ENCODE measurements at regions not wholly inside any gene's neighbourhood (a gene's known extent, or its start where the extent isn't known, plus 50 kb on each side); places are given as distances from the start of the nearest gene placed in this dataset.
"Not testable (repeated sequence)": the region's sequence is repeated elsewhere in the genome, so short reads cannot be mapped to it uniquely, and the experiment has no call there.

DNA sequence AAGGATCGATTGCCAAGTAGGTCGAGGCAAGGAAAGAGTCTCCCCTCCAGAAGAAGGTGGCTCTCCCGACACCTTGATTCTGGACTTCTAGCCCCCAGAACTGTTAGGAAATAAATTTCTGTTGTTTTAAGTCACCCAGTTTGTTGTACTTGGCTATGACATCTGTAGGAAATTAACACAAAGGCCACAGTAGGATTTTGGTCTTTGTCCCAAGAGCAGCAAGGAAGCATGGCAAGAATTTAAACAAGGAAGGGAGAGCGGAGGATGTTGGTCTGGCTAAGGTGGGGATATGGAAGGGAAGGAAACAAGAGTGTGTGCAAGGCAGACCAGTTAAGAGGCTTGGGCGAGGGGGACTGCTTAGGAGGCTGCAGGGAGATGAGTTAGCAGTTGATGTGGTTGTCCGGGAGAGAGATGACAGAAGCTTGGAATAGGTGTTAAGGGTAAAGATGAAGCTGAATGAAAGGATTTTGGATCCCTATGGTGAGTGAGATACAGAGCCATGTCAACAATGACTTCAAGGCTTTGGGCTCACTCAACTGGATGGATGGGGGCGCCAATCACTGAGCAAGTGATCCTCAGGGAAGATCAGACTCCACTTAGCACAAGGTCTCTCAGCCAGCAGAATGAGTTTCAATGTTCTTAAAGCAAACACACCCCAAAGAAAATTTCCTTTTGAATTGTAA is 140.5 kb upstream of the ZNF217 start:
- DNase-seq (no peak), ATAC-seq (ENCODE audit: low read depth in 2 of 2) (no peak)
- H3K9me3 ChIP-seq (ENCODE audit: control insufficient read depth in 2 of 2, low read length in 2 of 2): no peaks in the 10 kb centered on the region
- H3K36me3 Mint-ChIP-seq: peaks cover 3% of the 10 kb centered on the region
- H3K27me3 ChIP-seq (ENCODE audit: control insufficient read depth, insufficient read depth, low read length): no peaks in the 10 kb centered on the region
- peaks cover 12% of the 10 kb centered on the region for H3K27me3 Mint-ChIP-seq
- no peak overlapping the region for H3K4me3 ChIP-seq (ENCODE audit: low read depth, low read length)
- peak overlapping the region in 1 of 3 donors; percentile 32 for H3K27ac Mint-ChIP-seq
- peaks cover 0 to 27% (median 10%) of the 10 kb centered on the region in 4 donors for H3K4me1 Mint-ChIP-seq
- H3K36me3 ChIP-seq (ENCODE audit: control insufficient read depth, insufficient read depth, low read length): no peaks in the 10 kb centered on the region
- H3K4me1 ChIP-seq (ENCODE audit: control insufficient read depth, insufficient read depth, low read length, poor library complexity, severe bottlenecking): no peaks in the 10 kb centered on the region
- no peak overlapping the region for H3K27ac ChIP-seq (ENCODE audit: insufficient read depth, low read length, poor library complexity, severe bottlenecking)
- H3K9me3 Mint-ChIP-seq: no peaks in the 10 kb centered on the region
- no peak overlapping the region for H3K4me3 Mint-ChIP-seq

DNA sequence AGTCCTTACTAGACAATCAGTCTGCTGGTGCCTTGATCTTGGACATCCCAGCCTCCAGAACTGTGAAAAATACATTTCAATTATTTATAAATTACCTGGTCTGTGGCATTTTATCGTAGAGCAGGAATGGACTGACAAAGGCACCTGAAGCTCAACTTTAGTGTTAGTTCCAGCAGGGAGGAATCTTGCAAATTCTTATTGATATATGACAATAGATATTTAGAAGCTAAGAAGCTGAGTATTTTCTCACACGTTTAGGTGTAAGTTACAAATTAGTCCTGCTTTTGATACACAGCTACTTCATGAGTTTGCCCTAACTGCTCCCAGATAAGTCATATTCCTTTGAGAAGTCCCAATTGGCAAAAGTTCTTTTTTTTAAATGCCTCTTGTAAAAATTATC is 138.0 kb upstream of the ZNF217 start:
- DNase-seq (no peak), ATAC-seq (ENCODE audit: low read depth in 2 of 2) (no peak)
- Histone ChIP-seq H3K4me3 (ENCODE audit: low read depth, low read length) (no peak overlapping the region), H3K4me1 (ENCODE audit: control insufficient read depth, insufficient read depth, low read length, poor library complexity, severe bottlenecking) (no peaks in the 10 kb centered on the region), H3K27me3 (ENCODE audit: control insufficient read depth, insufficient read depth, low read length) (no peaks in the 10 kb centered on the region), H3K36me3 (ENCODE audit: control insufficient read depth, insufficient read depth, low read length) (no peaks in the 10 kb centered on the region), H3K27ac (ENCODE audit: insufficient read depth, low read length, poor library complexity, severe bottlenecking) (no peak overlapping the region), H3K9me3 (ENCODE audit: control insufficient read depth in 2 of 2, low read length in 2 of 2) (no peaks in the 10 kb centered on the region)
- H3K27me3 Mint-ChIP-seq: peaks cover 7% of the 10 kb centered on the region
- no peak overlapping the region for H3K27ac Mint-ChIP-seq
- peaks cover 3% of the 10 kb centered on the region for H3K36me3 Mint-ChIP-seq
- H3K4me1 Mint-ChIP-seq: peaks cover 0 to 15% (median 3%) of the 10 kb centered on the region in 4 donors
- no peak overlapping the region for H3K4me3 Mint-ChIP-seq
- no peaks in the 10 kb centered on the region for H3K9me3 Mint-ChIP-seq

DNA sequence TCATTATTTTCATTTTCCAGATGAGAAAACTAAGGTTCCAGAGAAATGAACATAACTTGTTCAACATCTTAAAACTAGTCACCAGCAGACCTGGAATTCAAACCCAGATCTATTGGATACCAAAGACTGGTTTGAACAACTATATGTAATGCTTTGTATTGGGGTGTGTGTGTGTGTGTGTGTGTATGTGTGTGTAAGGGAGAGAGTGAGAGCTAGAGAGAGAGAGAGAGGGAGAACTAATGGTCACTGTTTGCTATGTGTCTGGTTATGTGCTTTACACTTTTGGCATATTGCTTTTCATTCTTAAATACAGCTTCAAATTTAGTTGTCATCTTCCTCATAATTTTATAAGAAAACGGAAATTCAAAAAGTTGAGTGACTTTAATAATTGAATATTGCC is 134.7 kb upstream of the ZNF217 start:
- no peak overlapping the region for H3K4me3 Mint-ChIP-seq
- H3K27ac Mint-ChIP-seq: no peak overlapping the region
- Histone ChIP-seq H3K4me3 (ENCODE audit: low read depth, low read length) (no peak overlapping the region), H3K4me1 (ENCODE audit: control insufficient read depth, insufficient read depth, low read length, poor library complexity, severe bottlenecking) (no peaks in the 10 kb centered on the region), H3K36me3 (ENCODE audit: control insufficient read depth, insufficient read depth, low read length) (no peaks in the 10 kb centered on the region), H3K9me3 (ENCODE audit: control insufficient read depth in 2 of 2, low read length in 2 of 2) (no peaks in the 10 kb centered on the region), H3K27ac (ENCODE audit: insufficient read depth, low read length, poor library complexity, severe bottlenecking) (no peak overlapping the region), H3K27me3 (ENCODE audit: control insufficient read depth, insufficient read depth, low read length) (no peaks in the 10 kb centered on the region)
- ATAC-seq (ENCODE audit: low read depth in 2 of 2) (no peak), DNase-seq (no peak)
- H3K4me1 Mint-ChIP-seq: peaks cover 0 to 6% (median 1%) of the 10 kb centered on the region in 4 donors
- no peaks in the 10 kb centered on the region for H3K9me3 Mint-ChIP-seq
- H3K36me3 Mint-ChIP-seq: peaks cover 3% of the 10 kb centered on the region
- peaks cover 4% of the 10 kb centered on the region for H3K27me3 Mint-ChIP-seq

- not testable (repeated sequence) for H3K36me3 Mint-ChIP-seq; ATAC-seq (ENCODE audit: low read depth in 2 of 2); H3K4me3 ChIP-seq (ENCODE audit: low read depth, low read length); H3K27me3 ChIP-seq (ENCODE audit: control insufficient read depth, insufficient read depth, low read length); DNase-seq; H3K27ac ChIP-seq (ENCODE audit: insufficient read depth, low read length, poor library complexity, severe bottlenecking); H3K4me1 Mint-ChIP-seq; H3K27ac Mint-ChIP-seq; H3K36me3 ChIP-seq (ENCODE audit: control insufficient read depth, insufficient read depth, low read length); H3K4me3 Mint-ChIP-seq; H3K9me3 ChIP-seq (ENCODE audit: control insufficient read depth in 2 of 2, low read length in 2 of 2); H3K27me3 Mint-ChIP-seq; H3K4me1 ChIP-seq (ENCODE audit: control insufficient read depth, insufficient read depth, low read length, poor library complexity, severe bottlenecking); H3K9me3 Mint-ChIP-seq
Observed at GRCh38 chr20:53727239-53727638, 133.6 kb upstream of the ZNF217 start.

DNA sequence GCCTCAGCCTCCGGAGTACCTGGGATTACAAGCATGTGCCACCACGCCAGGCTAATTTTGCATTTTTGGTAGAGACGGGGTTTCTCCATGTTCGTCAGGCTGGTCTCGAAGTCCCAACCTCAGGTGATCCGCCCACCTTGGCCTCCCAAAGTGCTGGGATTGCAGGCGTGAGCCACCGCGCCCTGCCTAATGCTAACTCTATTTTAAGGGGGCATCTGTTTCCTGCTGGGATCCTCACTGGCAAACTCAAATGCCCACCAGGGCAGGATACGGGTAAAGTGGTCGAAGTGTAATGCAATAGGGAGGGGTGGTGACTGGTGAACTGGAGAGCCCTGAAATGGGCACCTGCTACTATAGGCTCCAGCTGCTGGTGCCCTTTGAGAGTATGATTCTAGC is 131.9 kb upstream of the ZNF217 start:
- no peak for DNase-seq
- H3K27ac ChIP-seq (ENCODE audit: insufficient read depth, low read length, poor library complexity, severe bottlenecking): no peak overlapping the region
- H3K27me3 ChIP-seq (ENCODE audit: control insufficient read depth, insufficient read depth, low read length): no peaks in the 10 kb centered on the region
- peaks cover 5 to 14% (median 7%) of the 10 kb centered on the region in 4 donors for H3K4me1 Mint-ChIP-seq
- H3K4me3 Mint-ChIP-seq: no peak overlapping the region
- peak overlapping the region in 1 of 3 donors; percentile 65 for H3K27ac Mint-ChIP-seq
- ATAC-seq (ENCODE audit: low read depth in 2 of 2): no peak
- no peaks in the 10 kb centered on the region for H3K4me1 ChIP-seq (ENCODE audit: control insufficient read depth, insufficient read depth, low read length, poor library complexity, severe bottlenecking)
- no peak overlapping the region for H3K4me3 ChIP-seq (ENCODE audit: low read depth, low read length)
- H3K9me3 Mint-ChIP-seq: peaks cover 0 to 1% (median 0%) of the 10 kb centered on the region in 7 donors
- H3K36me3 ChIP-seq (ENCODE audit: control insufficient read depth, insufficient read depth, low read length): no peaks in the 10 kb centered on the region
- H3K9me3 ChIP-seq (ENCODE audit: control insufficient read depth in 2 of 2, low read length in 2 of 2): no peaks in the 10 kb centered on the region
- peaks cover 4% of the 10 kb centered on the region for H3K27me3 Mint-ChIP-seq
- H3K36me3 Mint-ChIP-seq: peaks cover 3% of the 10 kb centered on the region

GRCh38 chr20:53723621-53724020 is 130.0 kb upstream of the ZNF217 start:
- Histone ChIP-seq H3K9me3 (ENCODE audit: control insufficient read depth in 2 of 2, low read length in 2 of 2) (no peaks in the 10 kb centered on the region), H3K36me3 (ENCODE audit: control insufficient read depth, insufficient read depth, low read length) (no peaks in the 10 kb centered on the region), H3K4me3 (ENCODE audit: low read depth, low read length) (no peak overlapping the region), H3K4me1 (ENCODE audit: control insufficient read depth, insufficient read depth, low read length, poor library complexity, severe bottlenecking) (no peaks in the 10 kb centered on the region), H3K27ac (ENCODE audit: insufficient read depth, low read length, poor library complexity, severe bottlenecking) (no peak overlapping the region), H3K27me3 (ENCODE audit: control insufficient read depth, insufficient read depth, low read length) (no peaks in the 10 kb centered on the region)
- Mint-ChIP-seq H3K4me3 (no peak overlapping the region), H3K4me1 (peaks cover 5 to 8% (median 7%) of the 10 kb centered on the region in 4 donors), H3K9me3 (peaks cover 0 to 1% (median 0%) of the 10 kb centered on the region in 7 donors), H3K27ac (no peak overlapping the region), H3K36me3 (no peaks in the 10 kb centered on the region), H3K27me3 (peaks cover 4% of the 10 kb centered on the region)
- ATAC-seq (ENCODE audit: low read depth in 2 of 2) (no peak), DNase-seq (no peak)

GRCh38 chr20:53723045-53723444 is 129.4 kb upstream of the ZNF217 start:
- Histone ChIP-seq H3K4me1 (ENCODE audit: control insufficient read depth, insufficient read depth, low read length, poor library complexity, severe bottlenecking) (no peaks in the 10 kb centered on the region), H3K27me3 (ENCODE audit: control insufficient read depth, insufficient read depth, low read length) (no peaks in the 10 kb centered on the region), H3K36me3 (ENCODE audit: control insufficient read depth, insufficient read depth, low read length) (no peaks in the 10 kb centered on the region), H3K4me3 (ENCODE audit: low read depth, low read length) (no peak overlapping the region), H3K9me3 (ENCODE audit: control insufficient read depth in 2 of 2, low read length in 2 of 2) (no peaks in the 10 kb centered on the region), H3K27ac (ENCODE audit: insufficient read depth, low read length, poor library complexity, severe bottlenecking) (no peak overlapping the region)
- Mint-ChIP-seq H3K27ac (no peak overlapping the region), H3K27me3 (peaks cover 4% of the 10 kb centered on the region), H3K9me3 (peaks cover 0 to 1% (median 0%) of the 10 kb centered on the region in 7 donors), H3K4me1 (peaks cover 4 to 8% (median 6%) of the 10 kb centered on the region in 4 donors), H3K4me3 (no peak overlapping the region), H3K36me3 (no peaks in the 10 kb centered on the region)
- DNase-seq: no peak
- no peak for ATAC-seq (ENCODE audit: low read depth in 2 of 2)

DNA sequence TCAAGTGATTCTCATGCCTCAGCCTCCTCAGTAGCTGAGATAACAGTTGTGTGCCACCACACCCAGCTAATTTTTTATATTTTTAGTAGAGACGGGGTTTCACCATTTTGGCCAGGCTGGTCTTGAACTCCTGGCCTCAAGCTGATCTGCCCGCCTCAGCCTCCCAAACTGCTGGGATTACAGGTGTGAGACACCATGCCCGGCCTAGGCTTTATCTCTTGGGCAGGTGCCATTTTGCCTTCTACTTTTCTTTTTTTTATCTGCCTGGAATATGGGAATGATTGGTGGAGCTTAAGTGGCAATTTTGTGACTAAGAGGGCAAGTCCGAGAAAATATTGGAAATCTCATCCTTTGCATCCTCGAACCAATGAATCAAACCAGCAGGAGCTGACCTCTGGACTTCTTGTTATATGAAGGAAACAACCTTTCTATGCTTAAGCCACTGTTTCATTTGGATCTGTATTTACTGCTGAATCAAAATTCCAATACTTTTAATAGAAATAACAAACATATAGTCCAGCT is 128.9 kb upstream of the ZNF217 start:
- Histone ChIP-seq H3K9me3 (ENCODE audit: control insufficient read depth in 2 of 2, low read length in 2 of 2) (no peaks in the 10 kb centered on the region), H3K36me3 (ENCODE audit: control insufficient read depth, insufficient read depth, low read length) (no peaks in the 10 kb centered on the region), H3K27me3 (ENCODE audit: control insufficient read depth, insufficient read depth, low read length) (no peaks in the 10 kb centered on the region), H3K27ac (ENCODE audit: insufficient read depth, low read length, poor library complexity, severe bottlenecking) (no peak overlapping the region), H3K4me1 (ENCODE audit: control insufficient read depth, insufficient read depth, low read length, poor library complexity, severe bottlenecking) (no peaks in the 10 kb centered on the region), H3K4me3 (ENCODE audit: low read depth, low read length) (no peak overlapping the region)
- H3K4me3 Mint-ChIP-seq: no peak overlapping the region
- peaks cover 0 to 1% (median 0%) of the 10 kb centered on the region in 7 donors for H3K9me3 Mint-ChIP-seq
- no peaks in the 10 kb centered on the region for H3K36me3 Mint-ChIP-seq
- H3K27ac Mint-ChIP-seq: no peak overlapping the region
- peaks cover 4 to 8% (median 6%) of the 10 kb centered on the region in 4 donors for H3K4me1 Mint-ChIP-seq
- no peak for ATAC-seq (ENCODE audit: low read depth in 2 of 2)
- H3K27me3 Mint-ChIP-seq: peaks cover 4% of the 10 kb centered on the region
- DNase-seq: no peak
